PFSK-1 (cell line): ENCODE measurements at regions not wholly inside any gene's neighbourhood (a gene's known extent, or its start where the extent isn't known, plus 50 kb on each side); places are given as distances from the start of the nearest gene placed in this dataset.

Experiments used
- FOXP2 ChIP-seq: optimal IDR thresholded peaks from 2 replicates; pipeline ENCODE3; 2011; ENCODE audit warnings: borderline replicate concordance, control low read depth, inconsistent platforms; ENCODE audit not compliant: insufficient read depth; ENCODE audit errors: extremely low read length, extremely low read depth
- POLR2AphosphoS5 ChIP-seq: IDR thresholded peaks from 2 replicates; pipeline ENCODE4 v1.6.1; 2012; ENCODE audit warnings: low read depth, mild to moderate bottlenecking, control low read depth, low read length, moderate library complexity
- REST ChIP-seq, 2 experiments: IDR thresholded peaks; 2 replicates each; pipeline versions ENCODE4 v1.6.1 to v1.8.0; 2011 to 2012; ENCODE audit warnings: low read depth in 2 of 2, low read length in 2 of 2, control low read depth in 1 of 2, inconsistent platforms in 1 of 2, mild to moderate bottlenecking in 1 of 2, moderate library complexity in 1 of 2; ENCODE audit not compliant: insufficient read depth in 1 of 2
- SIN3A ChIP-seq: IDR thresholded peaks from 2 replicates; pipeline ENCODE4 v1.6.1; 2012; ENCODE audit warnings: mild to moderate bottlenecking, low read length, moderate library complexity, borderline replicate concordance; ENCODE audit not compliant: insufficient read depth
- TAF1 ChIP-seq: IDR thresholded peaks from 2 replicates; pipeline ENCODE4 v1.6.1; 2012; ENCODE audit warnings: low read length, control low read depth, borderline replicate concordance; ENCODE audit not compliant: insufficient read depth

GRCh38 chrX:42684065-42684464 lies 93.9 kb downstream of the PPP1R2C start:
- no peak for TF ChIP-seq REST (IDR thresholded peaks at IDR 0.05; ENCODE audit: insufficient read depth in 1 of 2, low read depth in 2 of 2, low read length in 2 of 2)
- no peak for TF ChIP-seq POLR2AphosphoS5
- no peak for TF ChIP-seq FOXP2
- no peak for TF ChIP-seq SIN3A
- TF ChIP-seq TAF1, result no peak

GRCh38 chrX:42680666-42681065 lies 97.3 kb downstream of the PPP1R2C start:
- TF ChIP-seq TAF1 (no peak), POLR2AphosphoS5 (no peak), REST (IDR thresholded peaks at IDR 0.05; ENCODE audit: insufficient read depth in 1 of 2, low read depth in 2 of 2, low read length in 2 of 2) (no peak), FOXP2 (no peak), SIN3A (no peak)

- TF ChIP-seq POLR2AphosphoS5 (no peak), SIN3A (no peak), REST (IDR thresholded peaks at IDR 0.05; ENCODE audit: insufficient read depth in 1 of 2, low read depth in 2 of 2, low read length in 2 of 2) (no peak), FOXP2 (no peak), TAF1 (no peak)
These were observed 99.8 kb downstream of the PPP1R2C start for GRCh38 chrX:42678133-42678532.

- TF ChIP-seq POLR2AphosphoS5 (no peak), SIN3A (no peak), TAF1 (no peak), REST (IDR thresholded peaks at IDR 0.05; ENCODE audit: insufficient read depth in 1 of 2, low read depth in 2 of 2, low read length in 2 of 2) (no peak), FOXP2 (no peak)
These were observed 104.6 kb downstream of the PPP1R2C start for GRCh38 chrX:42673301-42673810.

- no peak for TF ChIP-seq POLR2AphosphoS5
- no peak for TF ChIP-seq TAF1
- no peak for TF ChIP-seq SIN3A
- no peak for TF ChIP-seq FOXP2
- no peak for TF ChIP-seq REST (IDR thresholded peaks at IDR 0.05; ENCODE audit: insufficient read depth in 1 of 2, low read depth in 2 of 2, low read length in 2 of 2)
These were observed 113.3 kb downstream of the PPP1R2C start for GRCh38 chrX:42664680-42665079.
